SK-N-MC (cell line): ENCODE measurements at regions not wholly inside any gene's neighbourhood (a gene's known extent, or its start where the extent isn't known, plus 50 kb on each side); places are given as distances from the start of the nearest gene placed in this dataset.
"Not testable (repeated sequence)": the region's sequence is repeated elsewhere in the genome, so short reads cannot be mapped to it uniquely, and the experiment has no call there.

Experiments used
- DNase-seq: peaks from one replicate; pipeline ENCODE4 v3.0.0-alpha.2; 2011; ENCODE audit warnings: low read depth, low spot score
- H3K27ac ChIP-seq: fragments of 200-600 bp; sonication (generic); 2 replicates; pipeline ENCODE4 v1.5.1; 2016; ENCODE audit warnings: mixed run types
- H3K36me3 ChIP-seq: fragments of 200-600 bp; sonication (generic); 2 replicates; pipeline ENCODE4 v1.6.1; 2017; ENCODE audit warnings: antibody characterized with exemption, low read length, mixed read lengths; ENCODE audit not compliant: insufficient read depth
- H3K4me3 ChIP-seq: fragments of 200-600 bp; sonication (generic); 2 replicates; pipeline ENCODE4 v1.5.1; 2016
- H3K9ac ChIP-seq: fragments of 200-600 bp; sonication (generic); 2 replicates; pipeline ENCODE4 v1.8.0; 2017; ENCODE audit warnings: mixed run types, mixed read lengths; ENCODE audit not compliant: insufficient read length
- H3K9me3 ChIP-seq: fragments of 200-600 bp; sonication (generic); 2 replicates; pipeline ENCODE4 v1.6.1; 2017; ENCODE audit warnings: low read depth, mild to moderate bottlenecking, antibody characterized with exemption, low read length, moderate library complexity, mixed read lengths
- EZH2 ChIP-seq: fragments of 200-600 bp; sonication (generic); IDR thresholded peaks from one replicate; pipeline ENCODE4 v1.6.1; 2017; ENCODE audit warnings: antibody characterized with exemption
- FOXP2 ChIP-seq: optimal IDR thresholded peaks from 2 replicates; pipeline ENCODE3; 2011; ENCODE audit warnings: mild to moderate bottlenecking, moderate library complexity; ENCODE audit not compliant: insufficient read depth; ENCODE audit errors: extremely low read length, control extremely low read depth
- POLR2AphosphoS5 ChIP-seq: IDR thresholded peaks from 2 replicates; pipeline ENCODE4 v1.6.1; 2012; ENCODE audit warnings: mild to moderate bottlenecking, low read depth, low read length, borderline replicate concordance

DNA sequence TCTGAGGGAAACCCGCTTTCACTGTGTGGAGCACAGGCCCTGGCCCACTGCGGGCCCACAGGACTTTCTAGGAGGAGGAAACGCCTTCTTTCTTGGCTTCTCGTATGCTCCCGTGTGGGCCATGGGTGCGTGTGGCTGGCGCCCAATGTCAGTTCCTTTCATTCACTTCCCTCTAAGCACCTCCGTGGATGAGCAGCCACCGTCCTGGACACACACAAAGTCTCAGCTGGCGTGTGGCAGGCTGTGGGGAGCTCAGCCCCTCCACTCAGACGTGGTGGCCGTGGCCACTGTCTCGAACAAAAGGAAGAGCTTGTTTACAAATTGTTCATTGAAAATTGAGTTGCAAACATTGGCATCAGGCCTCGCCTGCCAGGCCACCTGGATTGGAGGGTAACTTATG lies 240.0 kb upstream of the SGCG start:
- Histone ChIP-seq H3K9me3 (no peaks in the 10 kb centered on the region), H3K36me3 (no peaks in the 10 kb centered on the region), H3K4me3 (no peak overlapping the region), H3K27ac (no peak overlapping the region), H3K9ac (no peak overlapping the region)
- TF ChIP-seq POLR2AphosphoS5 (no peak), EZH2 (no peak), FOXP2 (no peak)
- no peak for DNase-seq

- not testable (repeated sequence) for H3K36me3 ChIP-seq, DNase-seq, H3K9ac ChIP-seq, H3K9me3 ChIP-seq, H3K4me3 ChIP-seq, H3K27ac ChIP-seq
Observed at GRCh38 chr13:22941495-22941894, 239.3 kb upstream of the SGCG start.

DNA sequence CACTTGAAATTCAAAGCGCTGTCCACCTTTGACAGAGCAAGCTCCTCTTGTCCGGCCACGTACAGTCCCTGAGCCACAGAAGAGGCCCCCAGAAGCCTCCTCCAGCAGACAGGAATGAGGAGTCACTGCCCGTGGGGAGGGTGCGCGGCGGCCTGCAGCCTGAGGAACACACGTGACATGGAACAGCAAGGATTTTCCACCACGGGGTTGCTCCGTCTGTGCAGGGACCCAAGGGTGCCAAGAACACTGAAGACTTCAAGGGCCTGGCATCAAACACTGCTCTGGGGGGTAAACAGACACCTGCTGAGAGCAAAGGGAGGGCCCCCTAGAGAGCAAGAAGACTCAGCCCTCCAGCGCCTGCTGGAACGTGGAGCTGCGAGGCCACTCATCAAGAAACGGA lies 237.9 kb upstream of the SGCG start:
- not testable (repeated sequence) for DNase-seq, H3K9ac ChIP-seq, H3K27ac ChIP-seq, H3K36me3 ChIP-seq, H3K4me3 ChIP-seq, H3K9me3 ChIP-seq

DNA sequence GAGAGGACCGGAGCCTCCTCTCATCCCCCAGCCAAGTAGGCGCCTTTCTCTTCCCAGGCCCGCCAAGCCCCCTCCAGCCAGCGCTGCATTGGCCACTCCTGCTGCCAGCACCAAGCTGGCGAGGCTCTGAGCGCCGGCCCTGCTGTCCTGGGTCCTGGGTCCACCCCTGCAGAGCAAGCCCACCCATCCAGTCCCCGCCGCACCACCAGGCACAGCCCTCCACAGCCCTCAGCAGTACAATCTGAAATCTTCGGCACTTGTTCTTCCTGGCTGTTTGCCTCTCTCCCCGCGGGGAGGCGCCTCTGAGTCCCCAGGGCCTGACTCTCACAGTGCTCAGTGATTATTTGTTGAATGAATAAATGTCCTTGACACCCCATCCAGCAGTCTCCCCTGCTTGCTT lies 236.4 kb upstream of the SGCG start:
- H3K9ac ChIP-seq: no peak overlapping the region
- TF ChIP-seq POLR2AphosphoS5 (no peak), EZH2 (no peak), FOXP2 (no peak)
- no peaks in the 10 kb centered on the region for H3K9me3 ChIP-seq
- no peak overlapping the region for H3K27ac ChIP-seq
- no peak for DNase-seq
- H3K4me3 ChIP-seq: no peak overlapping the region
- H3K36me3 ChIP-seq: no peaks in the 10 kb centered on the region

- no peaks in the 10 kb centered on the region for H3K9me3 ChIP-seq
- H3K27ac ChIP-seq: no peak overlapping the region
- DNase-seq: no peak
- H3K9ac ChIP-seq: no peak overlapping the region
- TF ChIP-seq EZH2 (no peak), FOXP2 (no peak), POLR2AphosphoS5 (no peak)
- no peaks in the 10 kb centered on the region for H3K36me3 ChIP-seq
- H3K4me3 ChIP-seq: no peak overlapping the region
Observed at GRCh38 chr13:22945321-22946226, 235.2 kb upstream of the SGCG start.

DNA sequence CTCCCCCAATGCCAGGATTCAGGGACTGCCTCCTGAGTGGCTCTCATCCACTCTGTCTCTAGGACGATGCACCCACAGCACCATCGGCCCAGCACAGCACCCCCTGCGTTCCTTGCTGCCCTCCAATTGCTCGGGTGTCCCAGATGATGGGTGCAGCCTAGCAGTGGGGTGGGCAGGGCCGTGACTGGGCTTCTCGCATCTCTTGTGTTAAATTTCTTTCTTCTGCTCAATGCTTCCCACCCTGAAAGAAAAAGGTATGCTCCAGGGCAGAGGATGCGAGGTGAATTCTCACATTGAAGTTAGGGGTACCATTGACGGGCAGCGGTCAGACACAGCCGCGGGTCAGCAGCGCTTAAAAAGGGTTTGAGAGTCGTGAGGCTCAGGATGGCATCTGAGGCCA lies 232.4 kb upstream of the SGCG start:
- no peaks in the 10 kb centered on the region for H3K9me3 ChIP-seq
- H3K27ac ChIP-seq: no peak overlapping the region
- TF ChIP-seq EZH2 (no peak), POLR2AphosphoS5 (no peak), FOXP2 (no peak)
- DNase-seq: no peak
- H3K36me3 ChIP-seq: no peaks in the 10 kb centered on the region
- H3K9ac ChIP-seq: no peak overlapping the region
- no peak overlapping the region for H3K4me3 ChIP-seq

DNA sequence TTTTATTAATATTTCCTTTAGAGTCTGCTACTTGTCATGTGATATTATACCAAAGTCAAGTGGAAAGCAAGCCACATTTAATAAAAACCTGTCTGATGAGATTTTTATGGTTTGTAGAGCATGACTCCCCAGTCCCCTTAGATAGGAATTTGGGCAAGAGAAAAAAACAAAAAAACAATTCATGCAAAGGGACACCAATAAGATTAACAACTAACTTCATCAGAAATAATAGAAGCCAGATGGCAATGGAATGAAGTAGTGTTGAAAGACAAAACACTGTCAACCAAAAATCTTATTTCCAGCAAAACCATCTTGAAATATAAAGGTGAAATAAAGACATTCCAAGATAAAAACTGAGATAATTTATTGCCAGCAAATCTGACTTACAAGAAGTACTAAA lies 228.8 kb upstream of the SGCG start:
- not testable (repeated sequence) for H3K9me3 ChIP-seq, H3K36me3 ChIP-seq, H3K27ac ChIP-seq, H3K9ac ChIP-seq, H3K4me3 ChIP-seq, DNase-seq

DNA sequence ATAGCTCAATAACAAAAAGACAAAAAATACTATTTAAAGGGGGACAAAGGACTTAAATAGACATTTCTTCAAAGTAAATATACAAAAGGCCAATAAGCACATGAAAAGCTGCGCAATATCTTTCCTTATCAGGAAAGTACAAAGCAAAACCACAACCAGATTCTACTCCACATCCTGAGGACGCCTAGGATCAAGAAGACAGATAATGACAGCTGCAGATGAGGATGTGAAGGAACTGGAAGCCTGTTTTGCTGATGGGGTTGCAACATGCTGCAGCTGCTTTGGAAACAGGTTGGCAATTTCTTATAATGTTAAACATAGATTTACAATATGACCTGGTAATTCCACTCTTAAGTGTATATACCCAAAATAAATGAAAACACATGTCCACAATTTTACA lies 225.6 kb upstream of the SGCG start:
- not testable (repeated sequence) for H3K9ac ChIP-seq, H3K9me3 ChIP-seq, H3K4me3 ChIP-seq, DNase-seq, H3K36me3 ChIP-seq, H3K27ac ChIP-seq

GRCh38 chr13:22956456-22957115 lies 224.2 kb upstream of the SGCG start:
- not testable (repeated sequence) for H3K27ac ChIP-seq, H3K4me3 ChIP-seq, H3K9ac ChIP-seq, H3K9me3 ChIP-seq, DNase-seq, H3K36me3 ChIP-seq

- H3K27ac ChIP-seq, H3K9me3 ChIP-seq, H3K4me3 ChIP-seq, H3K36me3 ChIP-seq, H3K9ac ChIP-seq, DNase-seq: not testable (repeated sequence)
Observed at GRCh38 chr13:22959859-22960258, 220.9 kb upstream of the SGCG start.
